MM.1S (cell line): ENCODE measurements at regions not wholly inside any gene's neighbourhood (a gene's known extent, or its start where the extent isn't known, plus 50 kb on each side); places are given as distances from the start of the nearest gene placed in this dataset.

ENCODE experiments used
- EZH2 ChIP-seq: fragments of 300-600 bp; sonication (generic); optimal IDR thresholded peaks from 2 replicates; pipeline ENCODE3; 2017; ENCODE audit warnings: low read depth, mild to moderate bottlenecking, antibody characterized with exemption, low read length, mixed read lengths
- EZH2phosphoT487 ChIP-seq: fragments of 300-600 bp; sonication (generic); IDR thresholded peaks from 2 replicates; pipeline ENCODE4 v1.6.1; 2018; ENCODE audit warnings: antibody characterized with exemption, low read length
- TF ChIP-seq, protein P1 (sequence below): fragments of 300-600 bp; sonication (generic); IDR thresholded peaks from 2 replicates; pipeline ENCODE4 v1.5.1; 2016; ENCODE audit warnings: antibody characterized with exemption, low read length, mixed read lengths

GRCh38 chr16:35686595-35686994 lies 2227.2 kb downstream of the TP53TG3F start:
- TF ChIP-seq, protein P1, sequence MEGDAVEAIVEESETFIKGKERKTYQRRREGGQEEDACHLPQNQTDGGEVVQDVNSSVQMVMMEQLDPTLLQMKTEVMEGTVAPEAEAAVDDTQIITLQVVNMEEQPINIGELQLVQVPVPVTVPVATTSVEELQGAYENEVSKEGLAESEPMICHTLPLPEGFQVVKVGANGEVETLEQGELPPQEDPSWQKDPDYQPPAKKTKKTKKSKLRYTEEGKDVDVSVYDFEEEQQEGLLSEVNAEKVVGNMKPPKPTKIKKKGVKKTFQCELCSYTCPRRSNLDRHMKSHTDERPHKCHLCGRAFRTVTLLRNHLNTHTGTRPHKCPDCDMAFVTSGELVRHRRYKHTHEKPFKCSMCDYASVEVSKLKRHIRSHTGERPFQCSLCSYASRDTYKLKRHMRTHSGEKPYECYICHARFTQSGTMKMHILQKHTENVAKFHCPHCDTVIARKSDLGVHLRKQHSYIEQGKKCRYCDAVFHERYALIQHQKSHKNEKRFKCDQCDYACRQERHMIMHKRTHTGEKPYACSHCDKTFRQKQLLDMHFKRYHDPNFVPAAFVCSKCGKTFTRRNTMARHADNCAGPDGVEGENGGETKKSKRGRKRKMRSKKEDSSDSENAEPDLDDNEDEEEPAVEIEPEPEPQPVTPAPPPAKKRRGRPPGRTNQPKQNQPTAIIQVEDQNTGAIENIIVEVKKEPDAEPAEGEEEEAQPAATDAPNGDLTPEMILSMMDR, result no peak
- TF ChIP-seq EZH2 (no peak), EZH2phosphoT487 (no peak)
